Activated T-cell treated with anti-CD3 and anti-CD28 coated beads for 48 hours (primary cell): ENCODE measurements at regions not wholly inside any gene's neighbourhood (a gene's known extent, or its start where the extent isn't known, plus 50 kb on each side); places are given as distances from the start of the nearest gene placed in this dataset.

ENCODE experiments used
- DNase-seq: peaks from one replicate; pipeline ENCODE4 v3.0.0-alpha.2; 2020; ENCODE audit warnings: low read depth

- peak; percentile 23 for DNase-seq
Observed at GRCh38 chr2:181305301-181306123, 151.7 kb upstream of the ITGA4 start.

- no peak for DNase-seq
Observed at GRCh38 chr2:181306785-181307184, 150.4 kb upstream of the ITGA4 start.

GRCh38 chr2:181307203-181307991 is 149.8 kb upstream of the ITGA4 start:
- no peak for DNase-seq

- DNase-seq = no peak
Observed at GRCh38 chr2:181308766-181309515, 148.2 kb upstream of the ITGA4 start.

- no peak for DNase-seq
Observed at GRCh38 chr2:181309586-181309985, 147.6 kb upstream of the ITGA4 start.

- DNase-seq = no peak
Observed at GRCh38 chr2:181310967-181311366, 146.2 kb upstream of the ITGA4 start.

- DNase-seq = no peak
Observed at GRCh38 chr2:181311837-181312236, 145.3 kb upstream of the ITGA4 start.

GRCh38 chr2:181312515-181312927 is 144.7 kb upstream of the ITGA4 start:
- no peak for DNase-seq

GRCh38 chr2:181313845-181314244 is 143.3 kb upstream of the ITGA4 start:
- DNase-seq = no peak

GRCh38 chr2:181314551-181314950 is 142.6 kb upstream of the ITGA4 start:
- DNase-seq = no peak

- no peak for DNase-seq
Observed at GRCh38 chr2:181317511-181317910, 139.7 kb upstream of the ITGA4 start.

- no peak for DNase-seq
Observed at GRCh38 chr2:181318504-181319280, 138.5 kb upstream of the ITGA4 start.

- no peak for DNase-seq
Observed at GRCh38 chr2:181319286-181319685, 137.9 kb upstream of the ITGA4 start.

- DNase-seq = no peak
Observed at GRCh38 chr2:181320638-181321037, 136.5 kb upstream of the ITGA4 start.

GRCh38 chr2:181324912-181325311 is 132.3 kb upstream of the ITGA4 start:
- DNase-seq = no peak

GRCh38 chr2:181326661-181327060 is 130.5 kb upstream of the ITGA4 start:
- DNase-seq = no peak

GRCh38 chr2:181330286-181330685 is 126.9 kb upstream of the ITGA4 start:
- no peak for DNase-seq

- DNase-seq = no peak
Observed at GRCh38 chr2:181332044-181332605, 125.1 kb upstream of the ITGA4 start.

GRCh38 chr2:181334158-181334826 is 122.9 kb upstream of the ITGA4 start:
- DNase-seq = no peak

- DNase-seq = no peak
Observed at GRCh38 chr2:181340891-181341290, 116.3 kb upstream of the ITGA4 start.
